IMR-90 (cell line): ENCODE measurements at regions not wholly inside any gene's neighbourhood (a gene's known extent, or its start where the extent isn't known, plus 50 kb on each side); places are given as distances from the start of the nearest gene placed in this dataset.

Experiments
- ATAC-seq: fragments of 200-7000 bp; cut with Tn5 transposase; 2 replicates; pipeline ENCODE4 v1.9.1; 2020; ENCODE audit warnings: low read depth, mild to moderate bottlenecking, moderate library complexity
- BruUV-seq: library from RNA; stranded (reverse); fragments of 400-500 nt; replicated peaks from 2 replicates; lab custom pipeline; 2021; lab: Mats Ljungman, UMichigan
- CTCF ChIA-PET: fragments of 300-600 bp; formaldehyde crosslinking; extraction: SDS; loops from one replicate; lab custom pipeline; 2021; ENCODE audit warnings: antibody characterized with exemption; lab: Yijun Ruan, JAX
- POLR2A ChIA-PET: fragments of 300-600 bp; sonication (Branson Sonifier 250); formaldehyde crosslinking; loops from one replicate; lab custom pipeline; 2022; ENCODE audit warnings: antibody characterized with exemption; ENCODE audit not compliant: unreplicated experiment; lab: Charles Lee
- DNase-seq: peaks from one replicate; pipeline ENCODE4 v3.0.0; 2013
- H2AFZ ChIP-seq: replicated peaks from 2 replicates; pipeline ENCODE3; 2013; ENCODE audit warnings: low read length, mild to moderate bottlenecking; ENCODE audit not compliant: poor library complexity
- H2AK5ac ChIP-seq: 2 replicates; pipeline ENCODE4 v1.6.1; 2013; ENCODE audit warnings: low read depth, low read length, inconsistent platforms
- H2AK9ac ChIP-seq: replicated peaks from 2 replicates; pipeline ENCODE3; 2013; ENCODE audit warnings: mild to moderate bottlenecking, low read depth, low read length, moderate library complexity; ENCODE audit not compliant: poor library complexity
- H2BK120ac ChIP-seq: 2 replicates; pipeline ENCODE4 v1.6.1; 2013; ENCODE audit warnings: low read depth, low read length, inconsistent platforms
- H2BK15ac ChIP-seq: 3 replicates; pipeline ENCODE4 v1.6.1; 2013; ENCODE audit warnings: low read depth, low read length, inconsistent platforms
- H2BK20ac ChIP-seq: 2 replicates; pipeline ENCODE4 v1.6.1; 2013; ENCODE audit warnings: low read depth, mild to moderate bottlenecking, inconsistent platforms, low read length, moderate library complexity
- H2BK5ac ChIP-seq: 2 replicates; pipeline ENCODE4 v1.6.1; 2013; ENCODE audit warnings: mild to moderate bottlenecking, low read depth, low read length, inconsistent platforms; ENCODE audit not compliant: poor library complexity, severe bottlenecking
- H3K14ac ChIP-seq: replicated peaks from 2 replicates; pipeline ENCODE4 v1.6.1; 2013; ENCODE audit warnings: low read depth, low read length, inconsistent platforms
- H3K18ac ChIP-seq: 2 replicates; pipeline ENCODE4 v1.6.1; 2013; ENCODE audit warnings: low read depth, low read length, control low read depth
- H3K23ac ChIP-seq: 2 replicates; pipeline ENCODE4 v1.6.1; 2013; ENCODE audit warnings: low read depth, low read length, inconsistent platforms
- H3K27ac ChIP-seq: 2 replicates; pipeline ENCODE4 v1.5.1; 2013; ENCODE audit warnings: mild to moderate bottlenecking, control low read depth, low read length; ENCODE audit not compliant: insufficient read depth
- H3K27me3 ChIP-seq: 2 replicates; pipeline ENCODE4 v1.6.1; 2013; ENCODE audit warnings: low read length; ENCODE audit not compliant: control insufficient read depth, insufficient read depth
- H3K36me3 ChIP-seq: 2 replicates; pipeline ENCODE4 v1.6.1; 2013; ENCODE audit warnings: low read length, mixed read lengths; ENCODE audit not compliant: control insufficient read depth, insufficient read depth
- H3K4ac ChIP-seq: 2 replicates; pipeline ENCODE4 v1.6.1; 2013; ENCODE audit warnings: low read depth, low read length, inconsistent platforms
- H3K4me1 ChIP-seq: 2 replicates; pipeline ENCODE4 v1.6.1; 2013; ENCODE audit warnings: low read length, mixed read lengths; ENCODE audit not compliant: control insufficient read depth, insufficient read depth
- H3K4me2 ChIP-seq: 2 replicates; pipeline ENCODE4 v1.6.1; 2013; ENCODE audit warnings: low read depth, mild to moderate bottlenecking, control low read depth, low read length, moderate library complexity
- H3K4me3 ChIP-seq: 2 replicates; pipeline ENCODE4 v1.5.1; 2013; ENCODE audit warnings: low read depth, mild to moderate bottlenecking, control low read depth, low read length, moderate library complexity; ENCODE audit not compliant: insufficient read depth
- H3K56ac ChIP-seq: 2 replicates; pipeline ENCODE4 v1.6.1; 2013; ENCODE audit warnings: low read length, inconsistent platforms; ENCODE audit not compliant: insufficient read depth; ENCODE audit errors: extremely low read depth
- H3K79me1 ChIP-seq, 2 experiments: 2 replicates each; pipeline ENCODE4 v1.6.1; 2013; ENCODE audit warnings: low read length in 2 of 2, inconsistent platforms in 1 of 2, low read depth in 1 of 2
- H3K9ac ChIP-seq: 2 replicates; pipeline ENCODE4 v1.6.1; 2013; ENCODE audit warnings: low read depth, low read length, control low read depth
- H3K9me1 ChIP-seq: 2 replicates; pipeline ENCODE4 v1.6.1; 2013; ENCODE audit warnings: low read length, inconsistent platforms; ENCODE audit not compliant: insufficient read depth
- H3K9me3 ChIP-seq: 2 replicates; pipeline ENCODE4 v1.6.1; 2013; ENCODE audit warnings: low read length; ENCODE audit not compliant: control insufficient read depth, insufficient read depth
- H4K20me1 ChIP-seq: 2 replicates; pipeline ENCODE4 v1.6.1; 2013; ENCODE audit warnings: low read length, inconsistent platforms; ENCODE audit not compliant: insufficient read depth
- H4K5ac ChIP-seq: 2 replicates; pipeline ENCODE4 v1.6.1; 2013; ENCODE audit warnings: mild to moderate bottlenecking, low read depth, low read length, control low read depth
- H4K8ac ChIP-seq, 2 experiments: 2 replicates each; pipeline ENCODE4 v1.6.1; 2013; ENCODE audit warnings: low read depth in 2 of 2, low read length in 2 of 2, control low read depth in 1 of 2, inconsistent platforms in 1 of 2
- H4K91ac ChIP-seq: 2 replicates; pipeline ENCODE4 v1.6.1; 2013; ENCODE audit warnings: low read depth, low read length, inconsistent platforms; ENCODE audit not compliant: insufficient read depth
- BHLHE40 ChIP-seq: fragments of 150-350 bp; IDR thresholded peaks from 2 replicates; pipeline ENCODE4 v1.6.1; 2016; ENCODE audit warnings: mild to moderate bottlenecking, low read depth, low read length
- CEBPB ChIP-seq: IDR thresholded peaks from 2 replicates; pipeline ENCODE4 v1.6.1; 2012; ENCODE audit warnings: low read depth, low read length, improper control_type of control experiment
- CHD1 ChIP-seq: IDR thresholded peaks from 2 replicates; pipeline ENCODE4 v1.6.1; 2012; ENCODE audit warnings: low read depth, low read length, improper control_type of control experiment
- FOS ChIP-seq: fragments of 150-350 bp; IDR thresholded peaks from 2 replicates; pipeline ENCODE4 v1.6.1; 2016; ENCODE audit warnings: low read depth, low read length
- MAFK ChIP-seq: IDR thresholded peaks from 2 replicates; pipeline ENCODE4 v1.6.1; 2012; ENCODE audit warnings: low read depth, low read length, improper control_type of control experiment
- MAZ ChIP-seq: IDR thresholded peaks from 2 replicates; pipeline ENCODE4 v1.6.1; 2012; ENCODE audit warnings: low read depth, mild to moderate bottlenecking, low read length, improper control_type of control experiment, moderate library complexity, borderline replicate concordance
- MXI1 ChIP-seq: IDR thresholded peaks from 2 replicates; pipeline ENCODE4 v1.6.1; 2012; ENCODE audit warnings: low read depth, mild to moderate bottlenecking, low read length, moderate library complexity, borderline replicate concordance
- NFE2L2 ChIP-seq: fragments of 150-350 bp; IDR thresholded peaks from 2 replicates; pipeline ENCODE4 v1.6.1; 2016; ENCODE audit warnings: low read depth, mild to moderate bottlenecking, low read length
- POLR2A ChIP-seq: IDR thresholded peaks from 2 replicates; pipeline ENCODE4 v1.6.1; 2012; ENCODE audit warnings: mild to moderate bottlenecking, low read depth, low read length
- RAD21 ChIP-seq: IDR thresholded peaks from 2 replicates; pipeline ENCODE4 v1.6.1; 2012; ENCODE audit warnings: low read length, improper control_type of control experiment
- RCOR1 ChIP-seq: IDR thresholded peaks from 2 replicates; pipeline ENCODE4 v1.6.1; 2012; ENCODE audit warnings: mild to moderate bottlenecking, low read length, improper control_type of control experiment; ENCODE audit not compliant: insufficient replicate concordance
- RFX5 ChIP-seq: IDR thresholded peaks from 2 replicates; pipeline ENCODE4 v1.8.0; 2012; ENCODE audit warnings: low read depth, mild to moderate bottlenecking, low read length, moderate library complexity
- SMC3 ChIP-seq: fragments of 150-350 bp; IDR thresholded peaks from 2 replicates; pipeline ENCODE4 v1.6.1; 2016; ENCODE audit warnings: low read depth, mild to moderate bottlenecking, antibody characterized with exemption, low read length, moderate library complexity
- WGBS, 2 experiments: methylation state at CpG; one replicate each; pipeline versions ENCODE4 v1.1.5 to v1.1.7; 2013; ENCODE audit warnings: missing lambda C conversion rate in 2 of 2; ENCODE audit not compliant: insufficient read length in 1 of 2; ENCODE audit errors: extremely low coverage in 2 of 2; 5-methylcytosine and 5-hydroxymethylcytosine counted together
- dilution Hi-C: fragments of 300-500 bp; cut with HindIII; formaldehyde crosslinking; loops from one replicate; pipeline ENCODE4 v1.14.3; 2018; ENCODE audit warnings: low sequenced_read_pairs; ENCODE audit not compliant: unreplicated experiment
- in situ Hi-C: fragments of 300-500 bp; cut with MboI; formaldehyde crosslinking; loops from 3 replicates; pipeline ENCODE4 v1.14.3; 2019; ENCODE audit warnings: low sequenced_read_pairs, inconsistent platforms, mixed read lengths
- intact Hi-C: fragments of 100-400 bp; cut with micrococcal nuclease; formaldehyde crosslinking; loops from 2 replicates; pipeline ENCODE4 v1.10.0; 2022
- TF ChIP-seq, protein P1 (sequence below): fragments of 150-350 bp; IDR thresholded peaks from 2 replicates; pipeline ENCODE4 v1.6.1; 2017; ENCODE audit warnings: mild to moderate bottlenecking, antibody characterized with exemption, low read length, low read depth
- TF ChIP-seq, protein P2 (sequence below): conservative IDR thresholded peaks from 2 replicates; pipeline ENCODE4 v1.5.1; 2012; ENCODE audit warnings: mild to moderate bottlenecking, low read depth, low read length, improper control_type of control experiment
- TF ChIP-seq, protein P3 (sequence below): fragments of 150-350 bp; IDR thresholded peaks from 2 replicates; pipeline ENCODE4 v1.6.1; 2016; ENCODE audit warnings: low read depth, mild to moderate bottlenecking, low read length, moderate library complexity, borderline replicate concordance

DNA sequence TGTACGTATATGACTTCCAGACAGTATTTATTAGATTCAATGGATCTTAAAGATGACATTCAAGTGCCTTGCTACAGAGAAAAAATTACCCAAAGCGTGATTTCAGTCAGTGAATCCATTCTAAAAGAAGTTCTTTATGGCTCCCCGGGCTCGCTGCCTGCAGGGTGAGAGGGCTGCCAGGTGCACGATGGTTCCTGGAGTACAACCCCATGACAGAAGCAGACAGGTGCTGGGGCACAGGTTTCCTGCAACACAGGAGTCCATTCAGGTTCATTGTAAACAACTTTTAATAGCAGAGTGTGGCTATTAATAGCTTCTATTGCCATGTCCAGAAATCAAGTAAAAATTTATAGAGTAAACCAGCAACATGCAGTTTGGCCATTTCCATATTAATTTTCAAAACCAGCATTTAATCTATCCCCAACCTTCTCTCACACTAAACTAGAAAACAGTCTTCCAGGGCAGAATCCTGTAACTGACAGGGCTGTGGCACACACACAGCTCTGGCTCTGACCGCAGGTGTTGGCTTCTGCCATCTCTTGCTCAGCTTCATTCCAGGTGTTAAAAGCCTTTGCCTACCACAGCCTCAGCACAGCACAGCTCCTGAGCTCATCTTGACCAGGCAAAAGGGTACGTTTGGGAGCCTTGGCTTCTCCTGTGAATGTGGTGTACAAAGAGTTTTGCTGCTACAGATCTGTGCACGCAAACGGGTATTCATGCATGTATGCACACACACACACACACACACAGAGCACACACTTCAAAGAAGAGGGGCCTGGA, 185.9 kb downstream of the MEX3B start:
- Histone ChIP-seq H3K9me3 (no peaks in the 10 kb centered on the region), H4K5ac (no peak overlapping the region), H3K4me2 (no peak overlapping the region), H2AFZ (no peak overlapping the region), H3K27me3 (peaks cover under 1% of the 10 kb centered on the region; the same call in 1 of the 2 replicates), H3K4me3 (no peak overlapping the region), H3K9ac (no peak overlapping the region), H2BK5ac (no peak overlapping the region), H3K36me3 (no peaks in the 10 kb centered on the region), H3K9me1 (no peaks in the 10 kb centered on the region), H2BK20ac (no peak overlapping the region), H2BK15ac (no peak overlapping the region), H3K4ac (no peak overlapping the region), H3K56ac (no peak overlapping the region), H3K23ac (no peak overlapping the region; the same call in 1 of the 2 replicates), H3K18ac (no peak overlapping the region), H2BK120ac (no peak overlapping the region), H3K4me1 (0 out of 2 replicates have a peak, but pooled peaks cover 1% of the 10 kb centered on the region), H4K8ac (no peak overlapping the region), H3K14ac (no peak overlapping the region), H2AK9ac (no peak overlapping the region), H2AK5ac (no peak overlapping the region), H4K20me1 (no peaks in the 10 kb centered on the region), H3K79me1 (no peaks in the 10 kb centered on the region), H3K27ac (no peak overlapping the region), H4K91ac (no peak overlapping the region)
- CTCF ChIA-PET = no interaction called here
- TF ChIP-seq, protein P1, sequence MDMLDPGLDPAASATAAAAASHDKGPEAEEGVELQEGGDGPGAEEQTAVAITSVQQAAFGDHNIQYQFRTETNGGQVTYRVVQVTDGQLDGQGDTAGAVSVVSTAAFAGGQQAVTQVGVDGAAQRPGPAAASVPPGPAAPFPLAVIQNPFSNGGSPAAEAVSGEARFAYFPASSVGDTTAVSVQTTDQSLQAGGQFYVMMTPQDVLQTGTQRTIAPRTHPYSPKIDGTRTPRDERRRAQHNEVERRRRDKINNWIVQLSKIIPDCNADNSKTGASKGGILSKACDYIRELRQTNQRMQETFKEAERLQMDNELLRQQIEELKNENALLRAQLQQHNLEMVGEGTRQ = no peak
- TF ChIP-seq, protein P2, sequence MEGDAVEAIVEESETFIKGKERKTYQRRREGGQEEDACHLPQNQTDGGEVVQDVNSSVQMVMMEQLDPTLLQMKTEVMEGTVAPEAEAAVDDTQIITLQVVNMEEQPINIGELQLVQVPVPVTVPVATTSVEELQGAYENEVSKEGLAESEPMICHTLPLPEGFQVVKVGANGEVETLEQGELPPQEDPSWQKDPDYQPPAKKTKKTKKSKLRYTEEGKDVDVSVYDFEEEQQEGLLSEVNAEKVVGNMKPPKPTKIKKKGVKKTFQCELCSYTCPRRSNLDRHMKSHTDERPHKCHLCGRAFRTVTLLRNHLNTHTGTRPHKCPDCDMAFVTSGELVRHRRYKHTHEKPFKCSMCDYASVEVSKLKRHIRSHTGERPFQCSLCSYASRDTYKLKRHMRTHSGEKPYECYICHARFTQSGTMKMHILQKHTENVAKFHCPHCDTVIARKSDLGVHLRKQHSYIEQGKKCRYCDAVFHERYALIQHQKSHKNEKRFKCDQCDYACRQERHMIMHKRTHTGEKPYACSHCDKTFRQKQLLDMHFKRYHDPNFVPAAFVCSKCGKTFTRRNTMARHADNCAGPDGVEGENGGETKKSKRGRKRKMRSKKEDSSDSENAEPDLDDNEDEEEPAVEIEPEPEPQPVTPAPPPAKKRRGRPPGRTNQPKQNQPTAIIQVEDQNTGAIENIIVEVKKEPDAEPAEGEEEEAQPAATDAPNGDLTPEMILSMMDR = no peak
- no peak for TF ChIP-seq CHD1
- TF ChIP-seq SMC3 = no peak
- TF ChIP-seq MXI1 = no peak
- TF ChIP-seq CEBPB = no peak
- TF ChIP-seq NFE2L2 = no peak
- no peak for TF ChIP-seq RCOR1
- TF ChIP-seq, protein P3, sequence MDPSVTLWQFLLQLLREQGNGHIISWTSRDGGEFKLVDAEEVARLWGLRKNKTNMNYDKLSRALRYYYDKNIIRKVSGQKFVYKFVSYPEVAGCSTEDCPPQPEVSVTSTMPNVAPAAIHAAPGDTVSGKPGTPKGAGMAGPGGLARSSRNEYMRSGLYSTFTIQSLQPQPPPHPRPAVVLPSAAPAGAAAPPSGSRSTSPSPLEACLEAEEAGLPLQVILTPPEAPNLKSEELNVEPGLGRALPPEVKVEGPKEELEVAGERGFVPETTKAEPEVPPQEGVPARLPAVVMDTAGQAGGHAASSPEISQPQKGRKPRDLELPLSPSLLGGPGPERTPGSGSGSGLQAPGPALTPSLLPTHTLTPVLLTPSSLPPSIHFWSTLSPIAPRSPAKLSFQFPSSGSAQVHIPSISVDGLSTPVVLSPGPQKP = no peak
- no peak for TF ChIP-seq MAFK
- TF ChIP-seq MAZ = no peak
- no peak for TF ChIP-seq RAD21
- TF ChIP-seq FOS = no peak
- TF ChIP-seq BHLHE40 = no peak
- no peak for TF ChIP-seq RFX5
- no peak for TF ChIP-seq POLR2A
- intact Hi-C loops = no loop called here
- dilution Hi-C loops = no loop called here
- DNase-seq = no peak
- no TSS peak for BruUV-seq
- WGBS, 2 experiments = 77% methylated on average over 3 of the region's 9 CpGs; no CpG with 5 or more reads in 1 of the 2 experiments
- POLR2A ChIA-PET = no interaction called here
- in situ Hi-C loops = no loop called here
- no peak for ATAC-seq
